HG02885 (cell line): ENCODE measurements at regions not wholly inside any gene's neighbourhood (a gene's known extent, or its start where the extent isn't known, plus 50 kb on each side); places are given as distances from the start of the nearest gene placed in this dataset.
"Not testable (repeated sequence)": the region's sequence is repeated elsewhere in the genome, so short reads cannot be mapped to it uniquely, and the experiment has no call there.

ENCODE experiments used
- ATAC-seq: cut with Tn5 transposase; IDR thresholded peaks from one replicate; pipeline ENCODE4 v1.9.1; 2021; ENCODE audit warnings: mild to moderate bottlenecking; ENCODE audit not compliant: unreplicated experiment, poor library complexity

DNA sequence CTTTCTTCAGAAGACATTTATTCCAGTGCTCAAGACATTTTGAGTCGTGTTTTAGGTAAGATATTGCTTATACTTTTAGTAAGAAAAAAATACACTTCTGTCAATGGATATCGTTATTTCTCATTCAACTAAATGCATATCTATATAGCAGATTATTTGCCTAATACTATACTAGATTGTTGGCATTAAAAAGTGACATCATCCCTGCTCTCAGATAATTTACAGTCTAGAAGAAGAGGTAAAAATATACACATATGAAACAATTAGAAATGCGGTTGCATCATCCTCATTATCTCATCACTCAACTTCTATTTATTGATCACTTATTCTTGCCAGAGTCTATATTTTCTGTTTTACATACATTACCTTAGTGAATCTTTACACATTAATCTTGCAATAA, 367.7 kb downstream of the ADGRL2 start:
- no peak for ATAC-seq

DNA sequence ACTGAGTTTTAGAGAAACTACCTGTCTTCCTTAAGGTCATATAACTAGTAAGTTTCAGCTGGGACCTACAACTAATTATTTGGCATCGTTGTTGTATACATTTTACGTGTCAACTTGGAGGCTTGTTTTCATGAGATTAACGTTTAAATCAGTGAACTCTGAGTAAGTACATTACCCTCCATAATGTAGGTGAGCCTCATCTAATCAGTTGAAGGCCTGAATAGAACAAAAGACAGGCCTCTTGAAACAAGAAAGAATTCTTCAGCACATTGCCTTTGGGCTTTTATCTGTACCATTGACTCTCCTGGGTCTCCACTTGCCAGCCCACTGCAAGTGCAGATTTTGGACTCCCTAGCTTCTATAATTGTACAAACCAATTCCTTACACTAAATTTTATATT, 364.6 kb downstream of the ADGRL2 start:
- no peak for ATAC-seq

DNA sequence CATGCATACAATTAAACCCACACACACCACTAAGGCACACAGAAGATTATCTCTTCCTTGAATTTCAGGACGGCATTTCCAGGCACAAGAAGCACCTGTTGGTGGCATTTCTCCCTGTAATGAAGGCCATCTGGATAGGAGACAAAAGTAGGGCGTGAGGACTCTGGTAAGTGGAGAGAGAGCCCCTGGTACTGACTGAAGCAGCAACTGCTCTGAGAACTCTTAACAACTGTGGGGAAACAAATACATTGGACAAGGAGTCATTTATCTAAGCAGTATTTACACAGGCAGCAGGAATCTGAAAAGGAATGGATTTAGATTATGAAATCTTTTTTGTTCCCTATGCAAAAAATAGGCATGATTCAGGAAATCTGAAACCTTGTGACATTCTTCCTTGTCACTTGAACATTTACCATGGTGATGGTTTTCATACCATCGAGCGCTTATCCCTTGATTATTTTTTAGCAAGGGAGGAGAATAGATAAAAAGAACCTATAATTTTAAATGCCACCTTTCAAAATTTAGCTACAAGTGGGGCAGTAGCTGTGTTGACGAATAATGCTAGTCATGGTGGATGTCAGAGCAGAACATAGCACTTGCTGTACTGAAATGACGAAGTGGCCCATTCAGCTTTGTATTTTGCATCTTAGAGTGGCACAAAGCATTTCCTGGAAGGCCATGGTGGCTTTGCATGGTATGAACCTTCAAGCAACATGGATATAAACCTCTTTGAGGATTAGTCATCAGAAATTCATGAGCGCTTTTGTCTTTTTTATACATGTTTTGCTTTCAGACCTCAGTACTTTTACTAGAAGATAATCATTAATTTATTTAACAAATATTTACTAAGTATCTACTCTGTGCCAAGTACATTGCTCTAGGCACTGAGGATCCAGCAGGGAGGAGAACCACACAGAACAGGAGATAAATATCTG, 362.0 kb downstream of the ADGRL2 start:
- no peak for ATAC-seq

DNA sequence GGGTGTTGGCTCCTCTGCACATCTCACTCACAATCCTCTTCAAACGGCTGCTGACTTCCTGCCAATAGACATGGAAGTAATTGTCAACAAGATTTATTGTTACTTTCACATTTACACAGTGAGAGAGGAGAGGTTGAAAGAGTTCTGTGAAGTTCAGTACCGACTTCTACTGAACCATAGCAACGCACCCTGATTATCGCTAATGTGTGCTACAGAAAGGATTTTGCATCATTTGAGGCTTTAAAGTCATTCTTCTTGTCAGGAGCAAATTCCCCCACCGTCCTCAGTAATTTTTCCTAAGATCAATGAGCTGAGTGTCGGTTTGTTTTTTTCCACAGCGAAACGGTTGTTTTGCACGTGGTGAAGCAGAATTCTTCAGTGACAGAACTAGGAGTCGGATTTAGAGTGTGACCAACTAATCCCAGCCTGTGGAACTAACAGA, 361.0 kb downstream of the ADGRL2 start:
- ATAC-seq, result peak; percentile 54

DNA sequence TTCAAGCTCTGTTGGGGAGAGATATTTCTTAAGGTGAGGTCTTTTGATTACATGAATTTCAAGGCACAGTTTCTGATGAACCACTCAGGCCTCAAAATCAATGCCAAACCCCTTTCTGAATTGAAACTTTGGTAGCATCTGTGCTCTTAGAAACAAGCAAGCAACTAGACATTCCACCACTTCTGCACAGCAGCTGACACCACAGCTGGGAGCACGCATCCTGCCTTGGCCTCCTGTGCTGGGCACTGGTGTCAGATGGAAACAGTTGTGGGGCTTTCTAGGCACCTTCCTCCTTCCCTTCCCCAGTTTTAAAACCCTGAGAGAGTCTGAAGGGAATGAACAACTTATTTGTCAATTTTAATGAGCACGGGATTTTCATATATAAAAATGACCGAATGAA, 360.2 kb downstream of the ADGRL2 start:
- ATAC-seq, result no peak

DNA sequence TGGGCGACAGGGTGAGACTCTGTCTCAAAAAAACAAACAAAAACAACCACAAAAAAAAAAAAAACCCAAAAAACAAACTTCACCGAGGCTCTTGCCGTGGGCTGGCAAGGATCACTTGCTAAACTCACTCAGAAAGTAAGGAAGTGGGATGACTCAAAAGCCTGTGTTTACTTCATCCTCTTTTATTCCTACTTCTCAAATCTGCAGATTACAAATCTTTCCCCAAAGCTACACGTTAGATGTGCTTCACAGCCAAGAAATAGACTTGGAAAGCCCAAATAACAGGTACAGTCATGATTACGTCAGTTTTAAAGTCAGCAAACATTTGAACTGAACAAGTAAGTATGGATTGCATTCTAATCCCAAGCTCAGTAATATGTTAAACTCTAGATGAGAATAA, 359.3 kb downstream of the ADGRL2 start:
- ATAC-seq, result no peak

DNA sequence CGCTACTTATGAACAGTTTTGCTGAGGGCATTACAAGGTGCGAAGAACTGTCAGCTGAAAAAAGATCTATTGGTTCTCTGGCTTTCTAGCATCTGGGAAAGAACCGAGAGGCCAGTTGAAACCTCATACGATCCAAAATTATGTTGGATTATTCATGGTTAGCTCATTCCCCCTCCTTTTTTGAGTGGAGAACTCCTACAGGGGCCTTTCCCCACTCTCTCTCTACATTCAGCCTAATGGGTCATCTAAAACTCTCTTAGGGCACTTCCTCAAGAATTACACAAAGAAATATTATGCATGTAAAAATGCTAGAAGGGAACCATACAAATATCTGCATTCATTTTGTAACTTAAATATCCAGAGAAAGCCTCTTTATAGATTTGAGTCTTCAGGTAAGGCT, 358.2 kb downstream of the ADGRL2 start:
- ATAC-seq, result no peak

DNA sequence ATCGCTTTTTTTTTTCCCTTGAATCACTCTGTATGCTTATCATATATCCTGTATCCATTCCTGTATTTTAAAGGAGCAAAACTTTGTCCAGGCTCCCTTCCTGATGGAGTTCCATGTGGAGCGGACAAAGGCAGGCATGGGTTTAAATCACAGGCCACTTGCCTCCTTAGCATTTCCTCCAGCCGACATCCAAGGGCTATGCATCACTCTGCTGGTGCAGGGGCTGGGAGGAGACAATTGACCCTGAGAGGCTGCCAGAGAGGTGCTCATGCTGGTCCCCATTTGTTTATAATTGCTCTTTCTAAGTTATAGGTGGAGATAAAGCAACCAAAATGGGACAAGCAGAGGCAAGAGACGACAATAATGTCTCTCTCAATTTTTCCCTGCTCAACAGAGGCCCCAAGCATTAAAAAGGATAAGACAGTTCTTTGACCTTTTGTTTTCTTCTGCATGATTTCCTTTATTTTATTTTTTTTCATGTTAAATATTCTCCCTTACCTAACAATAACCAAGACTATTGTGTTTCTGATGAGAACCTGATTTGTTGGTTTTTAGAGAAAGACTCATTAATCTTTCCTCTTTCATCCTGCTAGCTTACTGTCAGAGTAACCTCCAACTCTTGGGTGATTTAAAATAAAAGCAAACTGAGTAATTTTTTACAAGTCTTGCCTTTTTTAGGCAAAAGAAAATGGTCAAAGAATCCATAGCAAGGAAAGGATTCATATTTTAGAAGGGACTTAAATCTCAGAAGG, 353.7 kb downstream of the ADGRL2 start:
- ATAC-seq, result no peak

DNA sequence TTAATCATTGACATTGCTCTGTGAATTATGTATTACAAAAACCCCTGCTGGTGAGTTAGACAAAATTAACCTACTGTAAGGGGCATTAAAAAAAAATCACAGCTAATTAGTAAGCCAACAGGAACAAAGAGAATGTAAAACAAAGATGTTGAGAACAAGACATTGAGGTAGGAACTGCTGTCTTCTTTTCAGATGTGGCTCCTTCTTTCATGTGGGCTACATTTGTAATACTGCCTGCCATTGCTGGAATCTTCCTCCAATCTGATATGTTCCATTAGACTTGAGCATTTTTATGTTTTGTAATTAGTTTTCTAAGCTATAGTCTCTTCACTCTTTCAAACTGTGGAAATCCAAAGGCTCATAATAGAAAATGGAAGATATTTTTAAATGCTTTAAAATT, 353.0 kb downstream of the ADGRL2 start:
- ATAC-seq, result no peak

DNA sequence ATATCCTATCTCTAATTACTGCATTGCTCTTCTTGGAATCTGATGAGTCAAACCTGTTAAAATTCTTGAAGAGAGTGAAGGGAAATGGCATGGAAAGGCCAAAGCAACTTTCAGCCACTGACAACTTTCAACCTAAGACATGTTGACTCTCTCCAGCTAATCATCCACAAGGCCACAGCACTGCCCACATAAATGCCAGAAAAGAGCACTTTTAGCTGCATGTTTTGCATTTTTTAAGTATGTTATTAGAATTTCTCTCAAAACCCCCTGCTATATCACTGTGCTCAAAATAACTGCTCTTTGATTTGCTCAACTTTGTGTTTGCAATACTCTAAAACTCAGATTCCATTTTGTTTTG, 352.5 kb downstream of the ADGRL2 start:
- peak; percentile 45 for ATAC-seq

DNA sequence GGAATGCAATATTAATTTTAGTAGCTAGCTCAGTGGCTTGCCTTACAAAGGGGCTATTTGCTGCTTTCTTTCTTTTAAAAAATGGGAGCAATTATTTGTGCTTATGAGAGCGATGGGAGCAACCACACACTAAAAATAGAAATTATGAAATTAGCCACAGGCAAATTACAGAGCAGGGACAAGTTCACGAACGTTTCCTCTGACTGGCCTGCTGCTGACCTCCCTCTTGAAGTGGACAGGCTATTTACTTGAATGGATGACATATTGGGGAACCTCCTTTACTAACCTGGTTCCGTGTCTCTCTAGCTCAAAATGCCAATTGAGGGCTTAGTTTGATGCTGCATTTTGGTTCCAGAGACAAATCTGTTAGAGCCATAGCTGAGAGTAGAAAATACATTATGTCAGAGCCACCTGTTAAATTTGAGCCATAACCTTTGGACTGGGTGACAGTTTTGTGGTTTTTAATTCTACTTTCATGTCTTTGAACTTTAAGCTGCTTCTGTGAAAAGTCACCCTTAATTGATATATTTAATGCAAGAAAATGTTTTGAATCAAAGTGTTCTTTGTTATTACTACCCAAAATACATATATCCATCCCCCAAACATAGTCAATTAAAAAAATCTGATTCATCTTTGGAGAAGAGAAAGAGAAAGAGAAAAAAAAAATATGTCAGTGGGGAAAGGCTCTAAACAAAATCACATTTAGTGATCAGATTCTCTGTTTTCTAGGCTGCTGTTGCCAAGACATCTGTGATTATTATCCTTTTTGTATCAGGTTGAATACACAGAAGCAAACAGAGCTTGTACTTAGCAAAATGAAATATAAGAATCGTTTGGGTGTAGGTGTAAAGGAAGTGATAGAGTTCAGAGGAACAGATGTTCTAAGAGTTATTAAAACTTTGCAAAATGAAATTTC, 351.9 kb downstream of the ADGRL2 start:
- ATAC-seq, result peak; percentile 68

DNA sequence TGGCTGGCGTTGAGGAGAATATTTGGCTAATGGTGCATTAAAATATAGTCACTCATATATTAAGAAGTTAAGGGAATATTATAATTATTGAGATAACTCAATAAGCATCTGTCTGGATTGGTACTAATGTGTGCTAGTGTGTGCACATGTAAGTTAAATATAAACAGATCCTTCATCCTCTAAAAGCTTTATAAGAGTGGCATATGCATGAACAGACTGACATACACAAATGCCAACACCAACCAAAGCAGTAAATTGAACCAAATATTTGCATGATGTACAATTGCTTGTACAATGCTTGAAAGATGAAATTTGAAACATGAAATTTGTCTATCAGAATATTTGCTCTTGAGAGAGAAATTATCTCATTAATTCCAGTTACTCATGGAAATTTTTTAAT, 344.9 kb downstream of the ADGRL2 start:
- ATAC-seq, result no peak

DNA sequence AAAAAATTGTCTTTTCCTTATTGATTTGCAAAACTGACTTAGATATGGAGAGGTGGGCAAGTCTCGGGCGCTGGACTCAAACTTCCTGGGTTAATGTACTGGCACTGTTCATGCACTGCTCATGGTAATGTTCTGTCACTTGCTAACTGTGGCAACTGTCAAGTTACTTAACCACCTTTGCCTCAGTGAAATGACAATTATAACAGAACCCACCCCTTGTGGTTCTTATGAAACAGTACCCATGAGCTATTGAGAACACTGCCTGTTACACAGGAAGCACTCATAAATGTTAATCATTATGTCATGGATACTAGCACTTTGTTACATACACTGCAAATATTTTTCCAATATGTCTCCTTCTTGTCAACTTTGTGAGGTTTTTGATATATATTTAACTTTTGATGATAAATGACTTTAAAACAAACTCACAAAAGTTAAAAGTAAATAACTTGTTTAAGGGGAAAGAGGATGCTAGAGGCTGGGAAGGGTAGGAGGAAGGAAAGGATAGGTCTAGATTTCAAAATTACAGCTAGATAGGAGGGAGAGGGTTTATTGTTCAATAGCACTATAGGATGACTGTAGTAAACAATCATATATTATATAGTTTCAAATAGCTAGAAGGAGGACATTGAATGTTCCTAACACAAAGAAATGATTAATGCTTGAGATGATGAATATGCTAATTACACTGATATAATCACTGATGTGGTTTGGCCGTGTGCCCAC, 342.5 kb downstream of the ADGRL2 start:
- ATAC-seq, result no peak

DNA sequence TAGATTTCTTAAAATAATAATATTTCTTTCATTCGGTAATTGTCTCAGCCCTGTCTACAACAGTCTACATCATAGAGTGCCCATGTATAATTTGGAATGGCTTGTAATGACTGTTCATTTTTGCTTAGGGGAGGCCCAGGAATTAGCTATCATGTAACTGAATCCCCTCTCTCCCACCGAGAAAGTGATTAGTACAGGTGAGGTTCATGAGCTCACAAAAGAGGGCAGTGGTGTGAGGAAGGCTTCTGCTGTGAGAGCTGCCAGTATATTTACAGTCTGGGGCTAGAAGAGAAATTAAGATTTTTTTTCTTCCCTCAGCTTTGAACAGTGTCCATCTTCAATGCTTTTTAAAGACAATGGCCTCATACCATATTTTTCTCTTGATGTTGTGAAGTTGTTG, 340.7 kb downstream of the ADGRL2 start:
- no peak for ATAC-seq

DNA sequence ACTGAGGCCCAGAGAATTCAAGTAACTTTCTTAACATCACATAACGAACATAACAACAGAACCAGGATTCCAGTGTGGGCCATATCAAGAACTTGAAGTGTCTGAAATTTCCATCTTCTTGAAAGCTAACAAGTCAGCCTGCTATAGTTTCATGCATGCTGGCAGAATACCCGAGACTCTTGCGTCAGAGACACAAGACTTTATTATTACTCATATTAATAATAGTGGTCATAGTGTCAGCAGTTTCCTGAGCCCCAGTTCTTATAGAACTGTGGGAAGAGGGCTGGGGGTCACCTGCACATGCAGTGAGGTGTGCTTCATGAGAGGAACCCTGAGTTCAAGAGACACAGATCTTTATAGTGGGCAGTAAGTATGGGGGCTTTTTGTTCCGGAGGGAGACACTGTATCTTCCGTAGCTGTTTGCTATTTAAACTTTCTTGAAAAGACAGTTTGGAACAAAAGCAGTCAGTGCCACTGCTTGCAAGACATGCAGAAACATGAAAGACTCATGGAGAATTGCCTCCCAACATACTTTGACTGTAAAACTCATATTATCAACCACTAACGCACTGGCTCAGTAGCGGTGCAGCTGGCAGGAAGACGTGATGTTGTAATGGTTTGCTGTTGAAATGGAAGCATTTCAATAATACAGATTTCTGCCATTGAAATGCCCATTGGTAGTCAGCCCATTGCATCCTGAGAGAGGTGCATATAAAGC, 339.2 kb downstream of the ADGRL2 start:
- no peak for ATAC-seq

DNA sequence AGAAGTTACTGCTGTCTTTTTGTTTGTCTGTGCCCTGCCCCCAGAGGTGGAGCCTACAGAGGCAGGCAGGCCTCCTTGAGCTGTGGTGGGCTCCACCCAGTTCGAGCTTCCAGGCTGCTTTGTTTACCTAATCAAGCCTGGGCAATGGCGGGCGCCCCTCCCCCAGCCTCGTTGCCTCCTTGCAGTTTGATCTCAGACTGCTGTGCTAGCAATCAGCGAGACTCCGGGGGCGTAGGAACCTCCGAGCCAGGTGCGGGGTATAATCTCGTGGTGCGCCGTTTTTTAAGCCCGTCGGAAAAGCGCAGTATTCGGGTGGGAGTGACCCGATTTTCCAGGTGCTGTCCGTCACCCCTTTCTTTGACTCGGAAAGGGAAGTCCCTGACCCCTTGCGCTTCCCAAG, 335.6 kb downstream of the ADGRL2 start:
- ATAC-seq, result not testable (repeated sequence)

DNA sequence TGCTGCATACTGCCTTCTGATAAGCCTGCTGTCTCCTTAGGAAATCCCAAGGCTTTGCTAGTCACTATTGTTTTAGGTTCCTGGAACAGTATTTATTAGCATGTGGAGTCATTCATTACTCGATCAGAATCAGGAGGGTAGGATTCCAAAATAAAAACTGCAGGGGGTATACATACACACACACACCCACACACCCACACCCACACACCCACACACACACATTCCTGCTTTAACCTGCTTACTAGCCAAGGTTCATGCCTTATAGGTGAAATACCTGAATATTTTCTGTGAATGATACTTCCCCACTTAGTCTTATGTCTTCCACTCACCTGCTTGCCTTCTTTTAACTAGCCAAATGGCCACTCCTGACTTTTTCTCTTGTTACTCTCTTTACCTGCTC, 325.1 kb downstream of the ADGRL2 start:
- no peak for ATAC-seq

DNA sequence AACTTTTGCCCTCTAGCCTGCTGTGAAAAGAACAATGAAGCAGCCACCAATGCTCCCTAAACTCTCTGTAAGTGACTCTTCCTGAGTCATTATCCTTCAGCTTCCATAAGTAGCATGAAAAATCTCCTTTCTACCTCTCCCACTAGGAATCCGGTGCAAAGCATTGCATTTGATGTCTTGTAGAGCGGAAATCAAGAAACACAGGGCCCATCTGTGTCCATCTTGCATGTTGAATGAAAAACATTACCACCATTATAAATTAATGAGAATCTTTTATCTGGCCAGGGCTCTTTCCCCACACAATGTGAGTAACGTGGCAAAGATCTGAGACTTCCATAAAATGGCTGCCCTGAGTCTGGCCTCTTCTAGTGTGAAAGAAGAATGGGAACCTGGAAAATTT, 324.4 kb downstream of the ADGRL2 start:
- no peak for ATAC-seq

DNA sequence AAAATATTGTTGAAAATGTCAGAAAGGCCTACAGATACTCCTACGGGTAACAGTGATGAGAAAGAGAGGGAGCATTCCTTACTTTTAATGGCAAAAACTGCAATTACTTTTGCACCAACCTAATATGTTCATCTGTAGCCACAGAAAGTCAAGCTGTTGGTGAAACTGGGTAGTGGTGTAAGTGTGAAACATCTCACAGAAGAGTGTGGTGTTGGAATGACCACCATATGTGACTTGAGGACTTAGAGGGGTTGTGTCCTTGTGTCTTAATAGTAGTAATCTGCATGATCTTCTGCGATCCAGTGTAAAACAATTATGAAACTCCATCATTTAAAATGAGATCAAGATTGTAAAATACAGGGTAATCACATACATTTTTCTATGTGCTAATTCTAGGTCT, 320.7 kb downstream of the ADGRL2 start:
- no peak for ATAC-seq
